ENCODE measurements at regions not wholly inside any gene's neighbourhood (a gene's known extent, or its start where the extent isn't known, plus 50 kb on each side); places are given as distances from the start of the nearest gene placed in this dataset.

DNA sequence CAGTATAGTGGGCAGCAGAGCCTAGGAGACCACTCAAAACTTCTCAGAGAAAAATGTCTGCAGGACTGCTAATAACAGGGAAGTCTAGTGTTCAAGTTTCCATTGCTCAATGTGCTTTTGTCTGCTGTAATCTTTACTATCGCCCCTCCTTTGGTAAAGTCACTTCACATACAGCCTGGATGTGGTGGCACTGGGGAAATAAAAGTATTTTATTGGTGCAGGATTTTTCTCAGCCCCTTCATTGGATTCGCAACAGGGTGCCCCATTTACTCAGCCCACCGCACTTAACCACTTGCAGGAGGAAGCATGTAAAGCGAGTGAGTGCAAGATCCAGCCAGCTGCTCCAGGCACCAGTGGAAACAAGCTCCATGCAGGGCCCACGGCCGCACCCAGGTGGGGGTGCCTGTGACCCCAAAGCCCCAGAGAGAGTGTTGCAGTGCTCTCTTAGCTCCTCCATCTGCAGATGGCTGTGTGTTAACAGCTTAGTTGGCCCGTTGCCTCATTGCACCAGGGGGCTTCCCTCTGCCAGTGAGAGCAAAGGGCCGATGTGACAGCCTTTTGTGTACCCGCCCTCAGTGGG is 163.5 kb upstream of the TMEM72 start:
- no peaks in the 10 kb centered on the region; the same call in 1 of the 2 replicates for H3K36me3 Mint-ChIP-seq
- ATAC-seq, result no peak
- TF ChIP-seq, protein P1, sequence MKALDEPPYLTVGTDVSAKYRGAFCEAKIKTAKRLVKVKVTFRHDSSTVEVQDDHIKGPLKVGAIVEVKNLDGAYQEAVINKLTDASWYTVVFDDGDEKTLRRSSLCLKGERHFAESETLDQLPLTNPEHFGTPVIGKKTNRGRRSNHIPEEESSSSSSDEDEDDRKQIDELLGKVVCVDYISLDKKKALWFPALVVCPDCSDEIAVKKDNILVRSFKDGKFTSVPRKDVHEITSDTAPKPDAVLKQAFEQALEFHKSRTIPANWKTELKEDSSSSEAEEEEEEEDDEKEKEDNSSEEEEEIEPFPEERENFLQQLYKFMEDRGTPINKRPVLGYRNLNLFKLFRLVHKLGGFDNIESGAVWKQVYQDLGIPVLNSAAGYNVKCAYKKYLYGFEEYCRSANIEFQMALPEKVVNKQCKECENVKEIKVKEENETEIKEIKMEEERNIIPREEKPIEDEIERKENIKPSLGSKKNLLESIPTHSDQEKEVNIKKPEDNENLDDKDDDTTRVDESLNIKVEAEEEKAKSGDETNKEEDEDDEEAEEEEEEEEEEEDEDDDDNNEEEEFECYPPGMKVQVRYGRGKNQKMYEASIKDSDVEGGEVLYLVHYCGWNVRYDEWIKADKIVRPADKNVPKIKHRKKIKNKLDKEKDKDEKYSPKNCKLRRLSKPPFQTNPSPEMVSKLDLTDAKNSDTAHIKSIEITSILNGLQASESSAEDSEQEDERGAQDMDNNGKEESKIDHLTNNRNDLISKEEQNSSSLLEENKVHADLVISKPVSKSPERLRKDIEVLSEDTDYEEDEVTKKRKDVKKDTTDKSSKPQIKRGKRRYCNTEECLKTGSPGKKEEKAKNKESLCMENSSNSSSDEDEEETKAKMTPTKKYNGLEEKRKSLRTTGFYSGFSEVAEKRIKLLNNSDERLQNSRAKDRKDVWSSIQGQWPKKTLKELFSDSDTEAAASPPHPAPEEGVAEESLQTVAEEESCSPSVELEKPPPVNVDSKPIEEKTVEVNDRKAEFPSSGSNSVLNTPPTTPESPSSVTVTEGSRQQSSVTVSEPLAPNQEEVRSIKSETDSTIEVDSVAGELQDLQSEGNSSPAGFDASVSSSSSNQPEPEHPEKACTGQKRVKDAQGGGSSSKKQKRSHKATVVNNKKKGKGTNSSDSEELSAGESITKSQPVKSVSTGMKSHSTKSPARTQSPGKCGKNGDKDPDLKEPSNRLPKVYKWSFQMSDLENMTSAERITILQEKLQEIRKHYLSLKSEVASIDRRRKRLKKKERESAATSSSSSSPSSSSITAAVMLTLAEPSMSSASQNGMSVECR (CRISPR knock-in tag; IDR thresholded peaks at IDR 0.05; ENCODE audit: borderline replicate concordance), result no peak
- TF ChIP-seq, protein P2, sequence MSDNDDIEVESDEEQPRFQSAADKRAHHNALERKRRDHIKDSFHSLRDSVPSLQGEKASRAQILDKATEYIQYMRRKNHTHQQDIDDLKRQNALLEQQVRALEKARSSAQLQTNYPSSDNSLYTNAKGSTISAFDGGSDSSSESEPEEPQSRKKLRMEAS (CRISPR knock-in tag; IDR thresholded peaks at IDR 0.05), result no peak
- TF ChIP-seq, protein P3, sequence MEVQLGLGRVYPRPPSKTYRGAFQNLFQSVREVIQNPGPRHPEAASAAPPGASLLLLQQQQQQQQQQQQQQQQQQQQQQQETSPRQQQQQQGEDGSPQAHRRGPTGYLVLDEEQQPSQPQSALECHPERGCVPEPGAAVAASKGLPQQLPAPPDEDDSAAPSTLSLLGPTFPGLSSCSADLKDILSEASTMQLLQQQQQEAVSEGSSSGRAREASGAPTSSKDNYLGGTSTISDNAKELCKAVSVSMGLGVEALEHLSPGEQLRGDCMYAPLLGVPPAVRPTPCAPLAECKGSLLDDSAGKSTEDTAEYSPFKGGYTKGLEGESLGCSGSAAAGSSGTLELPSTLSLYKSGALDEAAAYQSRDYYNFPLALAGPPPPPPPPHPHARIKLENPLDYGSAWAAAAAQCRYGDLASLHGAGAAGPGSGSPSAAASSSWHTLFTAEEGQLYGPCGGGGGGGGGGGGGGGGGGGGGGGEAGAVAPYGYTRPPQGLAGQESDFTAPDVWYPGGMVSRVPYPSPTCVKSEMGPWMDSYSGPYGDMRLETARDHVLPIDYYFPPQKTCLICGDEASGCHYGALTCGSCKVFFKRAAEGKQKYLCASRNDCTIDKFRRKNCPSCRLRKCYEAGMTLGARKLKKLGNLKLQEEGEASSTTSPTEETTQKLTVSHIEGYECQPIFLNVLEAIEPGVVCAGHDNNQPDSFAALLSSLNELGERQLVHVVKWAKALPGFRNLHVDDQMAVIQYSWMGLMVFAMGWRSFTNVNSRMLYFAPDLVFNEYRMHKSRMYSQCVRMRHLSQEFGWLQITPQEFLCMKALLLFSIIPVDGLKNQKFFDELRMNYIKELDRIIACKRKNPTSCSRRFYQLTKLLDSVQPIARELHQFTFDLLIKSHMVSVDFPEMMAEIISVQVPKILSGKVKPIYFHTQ (CRISPR knock-in tag; IDR thresholded peaks at IDR 0.05), result no peak
- TF ChIP-seq ATF2 (CRISPR knock-in tag; IDR thresholded peaks at IDR 0.05; ENCODE audit: borderline replicate concordance, low read depth) (no peak), TEAD1 (CRISPR knock-in tag; IDR thresholded peaks at IDR 0.05) (no peak), CTCF (IDR thresholded peaks at IDR 0.05) (no peak), SOX15 (CRISPR knock-in tag; IDR thresholded peaks at IDR 0.05) (no peak), E2F4 (CRISPR knock-in tag; IDR thresholded peaks at IDR 0.05; ENCODE audit: borderline replicate concordance, low read depth) (no peak)
- TF ChIP-seq, protein P4, sequence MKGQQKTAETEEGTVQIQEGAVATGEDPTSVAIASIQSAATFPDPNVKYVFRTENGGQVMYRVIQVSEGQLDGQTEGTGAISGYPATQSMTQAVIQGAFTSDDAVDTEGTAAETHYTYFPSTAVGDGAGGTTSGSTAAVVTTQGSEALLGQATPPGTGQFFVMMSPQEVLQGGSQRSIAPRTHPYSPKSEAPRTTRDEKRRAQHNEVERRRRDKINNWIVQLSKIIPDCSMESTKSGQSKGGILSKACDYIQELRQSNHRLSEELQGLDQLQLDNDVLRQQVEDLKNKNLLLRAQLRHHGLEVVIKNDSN (CRISPR knock-in tag; IDR thresholded peaks at IDR 0.05), result no peak
- H3K27ac Mint-ChIP-seq, result no peak overlapping the region
- peaks cover 12% of the 10 kb centered on the region for H3K9me3 Mint-ChIP-seq
- no peaks in the 10 kb centered on the region for H3K27me3 Mint-ChIP-seq (ENCODE audit: low read depth)
- ChIA-PET POLR2A (no interaction called here), CTCF (no interaction called here)
- DNase-seq (ENCODE audit: low spot score), result no peak
- H3K4me3 Mint-ChIP-seq, result no peak overlapping the region
- no peaks in the 10 kb centered on the region for H3K4me1 Mint-ChIP-seq

- Mint-ChIP-seq H3K4me3 (no peak overlapping the region), H3K4me1 (no peaks in the 10 kb centered on the region), H3K9me3 (peaks cover 12% of the 10 kb centered on the region), H3K27me3 (ENCODE audit: low read depth) (no peaks in the 10 kb centered on the region), H3K27ac (no peak overlapping the region), H3K36me3 (no peaks in the 10 kb centered on the region; the same call in 1 of the 2 replicates)
- ChIA-PET CTCF (no interaction called here), POLR2A (no interaction called here)
- ATAC-seq (no peak), DNase-seq (ENCODE audit: low spot score) (no peak)
- TF ChIP-seq FOXK1 (CRISPR knock-in tag; IDR thresholded peaks at IDR 0.05), result no peak
- TF ChIP-seq MYBL2 (CRISPR knock-in tag; IDR thresholded peaks at IDR 0.05), result no peak
- no peak for TF ChIP-seq ZNF138 (CRISPR knock-in tag; conservative IDR thresholded peaks at IDR 0.05)
- TF ChIP-seq E2F4 (CRISPR knock-in tag; IDR thresholded peaks at IDR 0.05; ENCODE audit: borderline replicate concordance, low read depth), result no peak
- TF ChIP-seq, protein P1 (CRISPR knock-in tag; IDR thresholded peaks at IDR 0.05; ENCODE audit: borderline replicate concordance), result no peak
- TF ChIP-seq GABPB1 (CRISPR knock-in tag; IDR thresholded peaks at IDR 0.05), result no peak
- no peak for TF ChIP-seq ETV6 (CRISPR knock-in tag; IDR thresholded peaks at IDR 0.05)
Observed at GRCh38 chr10:44749151-44749550, 162.0 kb upstream of the TMEM72 start.
